GM19372 (cell line): ENCODE measurements at regions not wholly inside any gene's neighbourhood (a gene's known extent, or its start where the extent isn't known, plus 50 kb on each side); places are given as distances from the start of the nearest gene placed in this dataset.

ENCODE experiments used
- ATAC-seq: cut with Tn5 transposase; IDR thresholded peaks from one replicate; pipeline ENCODE4 v1.9.1; 2021; ENCODE audit warnings: mild to moderate bottlenecking, low read depth, moderate library complexity; ENCODE audit not compliant: unreplicated experiment

GRCh38 chr9:90029386-90029785 lies 424.6 kb downstream of the GADD45G start:
- no peak for ATAC-seq

- ATAC-seq, result no peak
These were observed 425.2 kb downstream of the GADD45G start for GRCh38 chr9:90029996-90030395.

GRCh38 chr9:90032296-90033027 lies 427.6 kb downstream of the GADD45G start:
- no peak for ATAC-seq

- ATAC-seq, result no peak
These were observed 428.3 kb downstream of the GADD45G start for GRCh38 chr9:90033028-90033650.

- ATAC-seq, result no peak
These were observed 429.3 kb downstream of the GADD45G start for GRCh38 chr9:90034071-90034470.

- ATAC-seq, result no peak
These were observed 430.7 kb downstream of the GADD45G start for GRCh38 chr9:90035471-90035870.

- no peak for ATAC-seq
These were observed 432.5 kb downstream of the GADD45G start for GRCh38 chr9:90037146-90037797.

GRCh38 chr9:90038763-90039162 lies 434.0 kb downstream of the GADD45G start:
- ATAC-seq, result no peak

GRCh38 chr9:90044263-90044662 lies 439.5 kb downstream of the GADD45G start:
- no peak for ATAC-seq

- no peak for ATAC-seq
These were observed 439.9 kb downstream of the GADD45G start for GRCh38 chr9:90044710-90045151.

- no peak for ATAC-seq
These were observed 441.6 kb downstream of the GADD45G start for GRCh38 chr9:90046317-90046861.

GRCh38 chr9:90047828-90048227 lies 443.0 kb downstream of the GADD45G start:
- ATAC-seq, result no peak

GRCh38 chr9:90052366-90052765 lies 447.6 kb downstream of the GADD45G start:
- ATAC-seq, result no peak

GRCh38 chr9:90053027-90053426 lies 448.2 kb downstream of the GADD45G start:
- ATAC-seq, result no peak

GRCh38 chr9:90054810-90055209 lies 450.0 kb downstream of the GADD45G start:
- ATAC-seq, result no peak

- no peak for ATAC-seq
These were observed 450.4 kb downstream of the GADD45G start for GRCh38 chr9:90055226-90055625.

GRCh38 chr9:90057361-90057760 lies 452.5 kb downstream of the GADD45G start:
- no peak for ATAC-seq

GRCh38 chr9:90058182-90058763 lies 453.5 kb downstream of the GADD45G start:
- ATAC-seq, result no peak

GRCh38 chr9:90059436-90059835 lies 454.6 kb downstream of the GADD45G start:
- ATAC-seq, result no peak

GRCh38 chr9:90060256-90060655 lies 455.4 kb downstream of the GADD45G start:
- ATAC-seq, result no peak

- no peak for ATAC-seq
These were observed 456.4 kb downstream of the GADD45G start for GRCh38 chr9:90061187-90061586.
